NCI-H1105 treated with DMSO at 0.1 percent for 48 hours (cell line): ENCODE measurements at regions not wholly inside any gene's neighbourhood (a gene's known extent, or its start where the extent isn't known, plus 50 kb on each side); places are given as distances from the start of the nearest gene placed in this dataset.
"Not testable (repeated sequence)": the region's sequence is repeated elsewhere in the genome, so short reads cannot be mapped to it uniquely, and the experiment has no call there.

Experiments
- DNase-seq: peaks from one replicate; lab custom pipeline; 2025; lab: John Stamatoyannopoulos, UW

DNA sequence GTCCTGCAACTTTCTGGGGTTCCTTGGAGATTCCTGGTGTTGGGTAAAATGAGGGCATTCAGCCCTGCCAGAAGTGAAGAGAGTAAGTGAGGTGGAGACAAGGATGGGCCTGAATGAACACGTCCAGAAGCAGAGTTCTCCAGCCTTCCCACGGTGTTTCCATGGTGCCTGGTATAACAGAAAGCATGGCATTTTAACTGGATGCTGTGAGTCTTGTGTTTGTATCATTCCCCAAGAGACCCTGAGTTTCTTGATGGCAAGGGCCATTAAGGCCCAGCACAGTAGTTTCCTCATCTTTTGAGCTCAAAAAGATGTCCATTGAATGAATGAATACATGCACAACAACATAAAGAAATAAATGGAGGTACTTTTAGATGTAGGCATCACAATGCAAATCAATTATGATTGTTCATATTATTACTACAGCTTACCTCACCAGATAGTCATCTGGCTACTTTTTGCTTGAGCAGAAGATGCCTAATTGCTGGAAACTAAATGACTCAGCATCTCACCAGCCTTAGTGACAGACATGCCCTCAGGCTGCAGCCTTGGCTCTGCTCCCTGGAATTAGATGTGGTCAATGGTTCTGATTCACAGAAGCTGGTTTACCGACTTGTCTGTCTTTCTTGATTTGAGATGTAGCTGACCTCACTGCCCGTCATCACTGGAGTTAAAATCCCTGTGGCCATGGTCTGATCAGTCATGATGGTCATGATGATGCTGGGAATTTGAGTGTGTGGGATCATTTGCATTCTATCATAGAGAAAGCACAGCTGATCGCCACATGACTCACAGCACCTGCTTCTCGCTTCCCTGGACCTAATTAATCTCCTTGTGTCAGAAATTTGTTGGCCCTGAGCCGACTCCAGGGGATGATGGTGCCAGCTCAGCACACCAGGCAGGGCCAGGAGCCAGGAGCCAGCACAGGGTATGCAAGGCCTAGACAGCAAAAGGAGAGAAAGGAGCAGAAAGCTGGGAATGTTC is 83.9 kb downstream of the CXCL12 start:
- DNase-seq, result peak; percentile 53

DNA sequence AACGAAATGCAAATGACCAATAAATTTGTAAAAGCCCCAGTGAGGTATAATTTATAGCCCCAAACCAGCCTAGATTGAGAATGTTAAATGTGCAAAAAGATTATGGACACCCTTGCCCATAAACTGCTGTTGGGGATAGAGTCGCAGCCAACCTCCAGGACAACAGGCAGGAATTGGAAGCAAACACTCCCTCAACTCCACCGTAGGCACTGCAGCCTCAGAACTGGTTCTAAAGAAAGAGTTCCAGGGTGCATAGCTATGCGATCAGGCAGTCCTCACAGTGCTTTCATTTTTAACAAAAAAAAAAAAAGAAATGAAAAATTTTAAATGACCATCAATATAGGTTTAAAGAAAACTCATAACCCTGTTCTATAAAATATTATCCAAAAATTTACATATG is 86.2 kb downstream of the CXCL12 start:
- no peak for DNase-seq

DNA sequence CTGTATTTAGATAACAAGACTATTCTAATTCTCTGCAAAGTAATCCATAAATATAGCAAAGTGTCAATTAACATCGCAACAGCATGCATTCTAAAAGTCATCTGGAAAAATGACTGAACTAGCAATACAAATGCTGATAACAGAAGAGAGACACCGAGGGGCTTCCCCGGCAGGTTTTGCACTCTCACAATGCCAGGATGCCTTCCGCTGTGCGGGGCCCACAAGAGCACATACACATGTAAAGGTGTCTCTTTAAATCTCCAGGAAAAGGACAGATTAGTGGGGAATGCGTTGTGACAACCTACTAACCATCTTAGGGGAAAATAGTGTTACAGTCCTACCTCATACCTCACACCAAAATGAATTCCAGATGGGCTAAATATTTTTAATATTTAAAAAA is 86.9 kb downstream of the CXCL12 start:
- DNase-seq, result no peak

DNA sequence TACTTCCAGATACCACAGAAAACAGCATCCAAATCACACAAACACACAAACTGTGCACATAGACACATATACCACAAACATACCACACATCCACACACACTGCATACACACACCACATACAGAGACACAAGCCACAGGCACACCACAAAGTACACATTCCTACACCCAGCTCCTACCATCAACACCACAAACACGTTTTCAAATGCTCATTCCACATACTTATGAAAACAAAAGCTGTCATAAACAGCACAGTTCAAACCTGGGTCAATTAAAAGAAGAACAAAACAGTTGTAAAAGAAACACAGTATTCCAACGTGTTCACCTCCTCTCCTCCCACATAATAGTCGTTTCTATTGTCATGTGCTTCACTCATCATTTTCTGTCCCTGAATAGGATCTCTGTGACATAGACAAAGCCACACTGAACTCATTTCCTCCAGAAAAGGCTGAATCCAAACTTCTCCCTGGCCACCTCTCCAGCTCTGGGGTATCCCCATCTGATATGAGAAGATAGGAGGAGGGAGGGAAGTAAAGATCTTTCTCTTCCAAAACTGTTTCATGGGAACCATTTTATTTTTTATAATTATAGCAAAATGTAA is 89.2 kb downstream of the CXCL12 start:
- DNase-seq, result no peak

DNA sequence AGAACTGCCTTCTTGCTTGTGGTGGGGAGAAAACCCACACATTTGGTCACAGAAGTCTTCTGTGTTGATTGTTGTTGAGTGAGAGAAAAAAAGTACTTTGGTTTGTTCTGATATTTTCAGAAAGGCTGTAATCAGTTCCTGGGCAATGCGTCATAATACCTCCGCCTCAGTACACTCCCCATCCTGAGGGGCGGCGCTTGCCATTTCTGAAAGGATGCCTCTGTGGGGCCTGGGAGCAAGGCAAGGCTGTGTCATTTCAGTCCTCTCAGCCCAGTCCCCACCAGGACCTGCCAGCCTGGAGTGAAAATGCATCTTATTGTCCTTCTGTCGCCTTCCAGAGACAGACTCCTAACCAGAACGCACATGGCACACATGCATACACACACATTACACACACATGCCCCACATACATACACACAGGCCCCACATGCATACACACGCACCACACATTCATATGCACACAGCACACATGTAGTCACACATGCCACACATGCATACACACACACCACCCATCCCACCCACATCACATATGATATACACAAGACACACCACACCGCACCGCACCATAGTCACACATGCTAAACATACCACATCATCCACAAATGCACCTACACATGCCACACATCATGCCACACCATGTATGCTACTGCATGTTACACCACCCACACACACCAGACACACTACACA is 90.0 kb downstream of the CXCL12 start:
- no peak for DNase-seq

DNA sequence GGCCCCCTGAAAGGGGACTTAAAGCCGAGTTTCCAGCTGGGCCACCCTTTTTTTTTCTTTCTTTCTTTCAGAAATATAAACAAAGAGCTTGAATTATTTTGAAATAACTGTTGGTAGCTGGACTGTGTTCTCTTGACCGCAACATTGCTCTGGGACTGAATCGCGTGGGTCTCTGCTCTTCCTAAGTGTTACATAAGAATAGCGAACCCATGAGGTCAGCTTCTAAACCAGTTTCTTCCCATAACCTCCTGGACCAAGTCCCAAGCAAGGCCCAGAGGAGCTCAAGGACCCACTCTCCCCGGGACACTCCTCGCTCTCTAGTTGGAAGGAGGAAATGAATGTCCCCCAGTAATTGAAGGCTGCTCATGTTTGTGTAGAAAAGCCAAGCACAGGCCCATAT is 91.1 kb downstream of the CXCL12 start:
- DNase-seq, result no peak

DNA sequence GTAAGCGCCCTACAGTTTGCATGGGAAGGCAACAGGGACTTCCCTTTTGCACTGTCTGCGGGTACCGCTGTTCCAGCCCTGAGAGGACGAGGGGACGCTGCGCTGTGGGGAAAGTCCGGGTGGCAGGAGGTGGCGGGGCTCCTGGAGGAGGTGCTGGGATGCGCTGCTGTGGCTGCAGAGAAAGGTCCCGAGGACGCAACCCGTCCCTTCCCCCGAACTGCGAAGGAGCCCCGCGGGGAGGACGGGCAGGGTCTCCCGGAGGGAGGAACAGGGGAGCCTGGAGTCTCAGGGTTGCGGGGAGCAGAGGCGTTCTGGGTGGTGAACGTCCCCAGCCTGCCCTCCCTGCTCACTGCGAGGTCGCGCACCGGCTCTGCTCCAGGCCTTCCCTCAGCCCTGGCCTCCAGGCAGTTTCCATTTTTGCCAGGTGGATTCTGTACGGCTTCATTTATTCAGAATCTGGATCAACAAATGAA is 91.6 kb downstream of the CXCL12 start:
- no peak for DNase-seq

DNA sequence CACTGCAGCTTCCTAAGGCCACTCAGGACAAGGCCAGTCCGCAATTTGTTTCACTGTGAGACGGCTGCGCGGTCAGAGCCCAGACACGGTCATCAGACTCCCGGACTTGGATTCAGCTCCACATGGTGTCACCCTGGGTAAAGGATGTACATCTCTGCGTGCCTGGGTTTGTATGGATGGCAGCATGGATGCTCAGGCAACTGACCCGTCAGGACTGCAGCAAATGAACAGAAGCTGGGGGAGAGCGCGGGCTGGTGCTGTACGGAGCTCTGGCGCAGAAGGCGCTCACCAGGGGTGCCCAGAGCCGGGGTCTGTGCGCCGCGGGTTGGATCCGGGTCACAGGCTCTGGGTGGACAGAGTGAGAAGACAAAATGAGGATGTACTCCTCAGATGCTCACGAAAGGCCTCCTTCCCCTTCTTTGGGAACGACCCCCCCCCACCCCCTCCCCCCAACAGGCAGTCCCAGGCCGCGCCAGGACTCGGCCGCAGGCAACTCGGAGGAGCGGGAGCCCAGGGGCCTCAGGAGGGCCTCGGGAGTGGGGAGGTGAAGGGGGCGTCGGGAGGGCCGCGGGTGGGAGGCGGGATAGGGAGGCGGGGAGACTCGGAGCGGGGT is 92.4 kb downstream of the CXCL12 start:
- DNase-seq, result no peak

DNA sequence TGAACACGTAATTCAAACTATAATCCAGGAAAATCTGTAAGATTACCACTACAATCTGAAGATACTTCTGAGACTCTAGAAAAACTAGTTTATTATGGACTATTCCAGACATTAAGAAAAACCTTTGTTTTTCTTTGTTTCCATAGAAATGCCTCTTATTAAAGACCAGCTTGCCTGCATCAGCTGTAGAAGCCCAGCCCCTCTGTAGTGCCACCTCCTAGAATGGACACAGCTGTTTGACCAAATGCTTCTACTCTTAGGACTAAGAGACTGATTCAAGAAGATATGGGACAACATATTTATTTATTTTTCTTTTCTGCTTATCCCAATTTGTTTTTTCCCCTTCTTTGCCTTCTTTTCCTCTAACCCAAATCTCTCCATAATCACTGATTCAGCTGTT is 93.8 kb downstream of the CXCL12 start:
- no peak for DNase-seq

DNA sequence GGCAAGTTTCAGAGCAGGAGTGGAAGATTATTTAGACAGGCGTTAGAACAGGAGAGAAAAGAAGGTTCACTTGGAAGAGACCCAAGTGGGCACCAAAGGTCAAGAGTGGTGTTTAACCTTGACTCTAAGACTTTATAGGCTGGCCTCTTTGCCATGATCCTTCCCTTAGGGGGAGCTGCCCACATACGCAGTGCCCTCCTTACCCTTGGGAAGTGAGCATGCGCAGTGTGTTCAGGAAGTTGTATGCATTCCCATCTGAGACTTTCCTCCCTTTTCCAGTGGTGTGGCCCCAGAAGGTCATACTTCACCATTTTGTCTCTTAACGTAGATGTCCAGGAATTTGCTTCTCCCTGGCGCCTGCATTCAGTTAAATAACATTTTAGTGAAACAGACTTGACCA is 95.8 kb downstream of the CXCL12 start:
- no peak for DNase-seq

DNA sequence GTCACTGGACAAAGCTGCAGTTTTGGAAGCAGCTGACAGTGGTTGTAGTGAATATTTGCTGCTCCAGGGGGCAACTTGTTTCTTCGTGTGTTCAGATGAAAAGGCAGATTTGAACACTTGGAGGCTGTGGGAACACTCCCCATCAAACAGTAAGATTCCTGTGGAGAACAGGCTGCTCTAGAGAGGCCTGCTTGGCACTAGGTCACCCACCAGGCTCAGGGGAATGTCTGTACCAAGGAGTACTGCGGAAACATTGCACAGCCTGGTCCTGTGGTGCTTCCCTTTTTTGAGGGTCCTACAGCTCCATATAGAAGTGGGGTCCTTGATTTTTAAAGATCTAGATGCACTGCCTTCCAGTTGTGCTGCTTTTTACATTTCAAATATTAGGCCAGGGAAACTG is 97.5 kb downstream of the CXCL12 start:
- no peak for DNase-seq

DNA sequence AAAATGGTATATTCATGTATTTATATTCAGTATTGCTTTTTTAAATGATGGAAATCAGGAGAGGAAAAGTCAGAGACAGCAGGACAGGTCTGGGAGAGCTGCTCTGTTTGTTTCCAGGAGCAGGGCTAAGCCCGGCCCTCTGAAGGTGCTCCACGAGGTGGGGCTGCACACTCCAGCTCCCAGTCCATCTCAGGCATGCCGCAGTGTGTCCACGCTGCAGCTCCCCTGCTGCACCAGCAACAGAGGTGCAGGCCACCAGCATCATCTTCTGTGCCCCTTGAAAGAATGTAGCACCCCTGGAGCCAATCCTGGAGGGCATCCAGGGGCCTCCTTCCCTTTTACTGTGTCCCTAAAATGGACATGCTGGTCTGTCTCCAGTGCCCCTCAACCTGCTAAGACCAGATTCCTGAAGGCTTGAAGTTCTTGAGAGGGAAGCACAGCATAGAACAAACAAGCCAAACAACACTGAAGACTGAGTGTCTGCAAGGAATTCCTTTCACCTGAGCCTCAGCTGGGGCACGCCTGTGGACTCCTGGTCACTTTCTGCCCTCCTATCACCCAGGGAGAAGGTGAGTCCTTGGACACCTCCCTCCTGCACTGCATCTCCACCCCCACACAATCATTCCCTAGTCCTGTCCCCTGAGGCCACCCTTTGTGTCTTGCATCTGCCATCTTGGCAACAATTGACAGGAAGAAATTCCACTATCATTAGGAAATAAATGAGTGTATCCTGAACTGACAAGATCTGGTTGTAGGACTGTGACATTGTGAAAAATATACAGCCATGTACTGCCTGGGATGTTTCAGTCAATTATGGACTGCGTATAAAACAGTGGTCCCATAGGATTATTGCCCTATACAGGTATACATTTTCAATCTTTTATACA is 100.5 kb downstream of the CXCL12 start:
- DNase-seq, result no peak

DNA sequence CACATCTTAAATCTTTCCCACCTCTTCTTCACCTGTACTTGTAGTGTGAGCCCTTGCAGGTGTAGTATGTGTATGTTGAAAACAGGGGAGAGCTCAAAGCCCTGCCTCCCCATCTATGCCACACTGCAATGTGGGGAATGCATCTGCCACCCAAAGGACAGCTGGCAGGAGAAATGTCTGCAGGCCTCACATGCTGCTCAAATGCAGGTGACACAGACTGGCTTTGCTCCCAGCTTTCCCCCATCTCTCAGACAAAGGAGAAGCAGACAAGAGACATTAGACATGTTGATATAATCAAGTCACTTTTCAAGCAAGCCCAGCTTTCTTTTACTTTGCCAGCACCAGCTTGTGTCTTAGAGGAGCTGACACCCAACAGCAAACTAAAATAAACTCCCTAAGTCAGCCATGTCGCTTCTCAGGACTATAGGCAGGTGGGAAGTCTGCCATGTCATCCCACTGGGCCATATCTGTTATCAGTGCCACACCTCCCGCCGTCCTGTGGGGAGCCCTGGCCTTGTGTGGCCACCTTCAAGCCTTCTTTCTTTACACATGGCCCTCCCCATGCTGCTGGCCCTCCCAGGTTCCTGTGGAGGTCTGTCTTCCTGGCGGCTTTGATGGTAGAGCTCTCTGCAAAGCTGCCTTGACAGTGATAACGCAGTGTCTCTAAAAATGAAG is 102.1 kb downstream of the CXCL12 start:
- no peak for DNase-seq

DNA sequence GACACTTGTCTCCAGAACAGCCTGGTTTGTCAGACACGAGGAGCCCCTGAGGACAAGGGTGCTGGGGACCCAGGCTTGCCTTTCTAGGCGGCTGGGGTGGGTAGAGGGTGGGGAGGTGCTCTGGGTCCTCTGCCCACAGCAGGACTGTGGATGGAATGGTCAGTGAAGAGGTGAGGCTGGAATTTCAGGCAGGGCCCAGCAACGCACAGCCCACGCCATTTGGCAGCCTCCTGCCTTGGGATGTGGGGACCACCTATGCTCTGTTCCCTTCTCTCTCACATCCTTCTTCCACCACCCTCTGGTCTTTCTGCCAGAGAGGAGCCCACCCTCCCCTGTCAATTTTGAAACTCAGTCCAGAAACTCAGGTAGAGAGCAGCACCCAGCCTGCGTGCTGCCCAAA is 103.2 kb downstream of the CXCL12 start:
- DNase-seq, result no peak

DNA sequence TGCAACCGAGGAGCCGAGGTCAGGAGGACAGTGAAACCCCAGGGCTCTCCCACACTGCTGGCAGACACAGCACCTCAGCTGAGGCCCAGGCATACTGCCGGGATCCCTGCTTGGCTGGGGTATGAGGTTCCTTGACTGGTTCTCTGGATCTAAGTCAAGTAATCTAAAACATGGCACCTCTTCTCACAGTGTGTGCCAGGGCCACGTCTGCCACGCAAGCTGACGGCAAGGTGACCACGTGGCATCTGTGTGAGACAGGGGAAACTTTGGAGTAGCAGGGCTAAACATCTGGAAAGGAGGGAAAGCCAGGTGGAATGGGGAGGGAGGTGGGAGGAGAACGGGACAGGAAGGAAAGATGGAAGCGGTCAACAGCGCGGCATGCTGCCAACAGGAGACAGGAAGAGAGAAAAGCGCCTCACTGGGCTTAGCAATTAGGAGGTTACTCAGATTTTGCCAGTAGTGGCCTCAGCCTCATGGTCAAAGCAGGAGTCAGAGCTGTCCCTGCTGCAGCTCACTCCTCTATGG is 103.7 kb downstream of the CXCL12 start:
- DNase-seq, result no peak

DNA sequence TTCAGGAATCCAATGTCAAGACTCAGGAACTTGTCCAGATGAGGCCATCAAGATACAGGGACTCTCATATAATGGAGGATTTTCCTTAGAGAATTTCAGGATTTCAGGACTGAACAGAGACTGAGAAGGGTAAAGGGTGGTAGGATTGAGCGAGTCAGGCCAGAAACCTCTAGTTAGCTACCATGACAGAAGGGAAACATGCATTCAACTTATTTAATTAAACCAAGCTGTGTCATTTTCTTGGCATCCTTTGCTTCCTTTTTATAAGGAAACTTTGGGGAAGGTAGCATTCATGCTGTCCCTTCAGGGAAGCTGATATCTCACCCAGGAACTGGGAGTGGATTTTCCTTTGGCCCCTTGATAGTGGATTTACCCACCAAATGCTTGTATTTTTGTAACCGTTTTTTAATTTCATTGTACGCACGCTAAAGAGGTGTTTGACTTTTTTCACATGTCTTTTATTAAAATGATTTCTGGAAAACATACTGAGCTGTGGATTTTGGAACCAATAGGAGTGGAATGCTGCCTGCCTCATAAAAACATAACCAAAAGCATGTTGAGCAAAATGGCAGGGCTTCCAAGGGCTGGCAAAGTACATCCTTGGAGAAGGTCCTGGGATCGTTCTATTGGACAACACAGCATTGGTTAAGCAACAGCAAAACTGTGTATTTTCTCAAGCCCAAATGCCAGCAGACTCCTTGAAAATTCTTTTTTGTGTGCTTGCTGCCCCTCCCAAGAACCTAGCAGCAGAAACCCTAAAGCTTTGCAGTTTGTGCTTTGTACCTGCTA is 104.5 kb downstream of the CXCL12 start:
- DNase-seq, result no peak

DNA sequence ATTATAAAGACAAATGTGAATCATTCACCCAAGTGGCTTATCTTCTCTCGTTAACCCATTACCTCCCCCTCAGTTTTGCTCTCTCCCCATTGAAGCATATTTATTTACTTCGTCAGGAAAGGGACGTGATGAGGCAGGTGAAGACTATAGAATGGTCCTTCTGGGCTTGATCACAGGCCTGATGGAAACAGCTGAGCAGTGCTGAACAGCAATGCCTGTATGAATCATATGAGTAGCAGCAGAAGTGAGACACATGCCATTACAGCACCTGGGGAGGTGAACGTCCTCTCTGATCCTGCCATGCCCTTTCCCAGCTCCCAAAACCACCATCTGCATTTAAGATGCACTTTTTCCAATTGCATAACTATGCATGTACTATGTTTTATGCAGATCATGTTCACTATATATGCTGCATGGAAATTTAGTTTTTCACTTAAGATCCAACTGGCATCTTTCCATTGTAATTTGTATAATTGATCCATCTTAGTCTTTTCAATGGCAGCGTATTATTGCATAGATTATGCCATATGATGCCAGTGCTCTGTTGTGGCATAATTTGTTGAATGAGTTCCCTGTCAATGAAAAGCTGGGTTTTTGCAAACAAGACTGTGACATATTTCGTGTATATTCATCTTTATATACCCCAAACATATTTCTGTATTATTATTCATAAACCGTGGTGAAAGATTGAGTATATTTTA is 105.3 kb downstream of the CXCL12 start:
- DNase-seq, result no peak

DNA sequence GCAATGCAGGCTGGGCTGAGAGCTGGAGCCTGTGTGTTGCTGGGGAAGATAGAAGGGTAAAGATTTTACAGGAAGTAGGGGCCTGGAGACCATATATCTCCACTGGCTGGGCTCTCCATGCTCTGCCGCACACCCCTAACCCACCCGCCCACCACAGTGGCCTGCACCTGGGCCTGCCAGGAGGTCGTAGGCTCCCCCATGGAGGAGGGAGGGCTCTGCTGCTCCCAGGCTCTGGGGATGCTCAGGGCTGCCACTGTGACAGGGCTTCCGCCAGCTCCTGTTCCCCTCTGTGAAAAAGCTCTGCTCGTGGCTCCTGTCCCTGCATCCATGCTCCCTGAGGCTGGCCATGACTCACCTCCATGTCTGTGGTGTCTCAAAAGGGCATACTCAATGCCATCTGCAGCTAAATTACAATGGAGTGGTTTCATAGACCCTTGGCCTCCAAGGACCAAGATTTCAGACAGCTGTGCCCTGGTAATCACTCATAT is 106.0 kb downstream of the CXCL12 start:
- DNase-seq, result no peak

DNA sequence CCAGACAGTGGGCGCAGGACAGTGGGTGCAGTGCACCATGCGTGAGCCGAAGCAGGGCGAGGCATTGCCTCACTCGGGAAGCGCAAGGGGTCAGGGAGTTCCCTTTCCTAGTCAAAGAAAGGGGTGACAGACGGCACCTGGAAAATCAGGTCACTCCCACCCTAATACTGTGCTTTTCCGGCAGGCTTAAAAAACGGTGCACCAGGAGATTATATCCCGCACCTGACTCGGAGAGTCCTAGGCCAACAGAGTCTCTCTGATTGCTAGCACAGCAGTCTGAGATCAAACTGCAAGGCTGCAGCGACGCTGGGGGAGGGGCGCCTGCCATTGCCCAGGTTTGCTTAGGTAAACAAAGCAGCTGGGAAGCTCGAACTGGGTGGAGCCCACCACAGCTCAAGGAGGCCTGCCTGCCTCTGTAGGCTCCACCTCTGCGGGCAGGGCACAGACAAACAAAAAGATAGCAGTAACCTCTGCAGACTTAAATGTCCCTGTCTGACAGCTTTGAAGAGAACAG is 116.4 kb downstream of the CXCL12 start:
- not testable (repeated sequence) for DNase-seq
